Prostate gland (tissue), 2 donors: ENCODE measurements at regions not wholly inside any gene's neighbourhood (a gene's known extent, or its start where the extent isn't known, plus 50 kb on each side); places are given as distances from the start of the nearest gene placed in this dataset.

Experiments used
- POLR2A ChIP-seq: fragments of 450-650 bp; IDR thresholded peaks from one replicate; pipeline ENCODE4 v1.6.1; 2016; ENCODE audit warnings: antibody characterized with exemption, mild to moderate bottlenecking
- POLR2AphosphoS5 ChIP-seq: sonication (generic); formaldehyde crosslinking; IDR thresholded peaks from one replicate; pipeline ENCODE4 v1.6.1; 2017; ENCODE audit warnings: antibody characterized with exemption
- TF ChIP-seq, protein P1 (sequence below), 4 experiments: fragments of 200-600 bp in 2 of 4; fragments of 450-650 bp in 2 of 4; sonication (generic) in 2 of 4; IDR thresholded peaks; 1 replicate in 3 of 4; 2 replicates in 1 of 4; pipeline ENCODE4 v1.5.1; 2016 to 2019; ENCODE audit warnings: antibody characterized with exemption in 4 of 4, mild to moderate bottlenecking in 2 of 4, moderate library complexity in 2 of 4

DNA sequence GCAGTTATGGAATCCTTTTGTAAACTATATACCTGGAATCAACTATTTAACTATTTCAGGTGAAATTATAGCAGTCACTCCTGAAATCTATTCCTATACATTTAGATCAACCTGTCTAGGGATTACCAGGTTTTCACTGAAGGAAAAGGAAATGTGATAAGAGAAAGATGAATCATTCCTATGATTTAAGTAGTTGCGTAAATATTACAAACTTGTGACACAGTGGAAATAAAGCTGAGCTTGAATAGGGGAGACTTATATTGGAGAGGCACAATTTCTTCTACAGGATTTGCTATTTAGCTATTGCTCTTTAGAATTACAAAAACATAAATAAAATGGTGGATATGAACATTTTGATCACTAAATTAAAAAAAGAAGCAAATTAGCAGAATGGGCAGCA lies 284.1 kb upstream of the EPHA5 start:
- TF ChIP-seq, protein P1, sequence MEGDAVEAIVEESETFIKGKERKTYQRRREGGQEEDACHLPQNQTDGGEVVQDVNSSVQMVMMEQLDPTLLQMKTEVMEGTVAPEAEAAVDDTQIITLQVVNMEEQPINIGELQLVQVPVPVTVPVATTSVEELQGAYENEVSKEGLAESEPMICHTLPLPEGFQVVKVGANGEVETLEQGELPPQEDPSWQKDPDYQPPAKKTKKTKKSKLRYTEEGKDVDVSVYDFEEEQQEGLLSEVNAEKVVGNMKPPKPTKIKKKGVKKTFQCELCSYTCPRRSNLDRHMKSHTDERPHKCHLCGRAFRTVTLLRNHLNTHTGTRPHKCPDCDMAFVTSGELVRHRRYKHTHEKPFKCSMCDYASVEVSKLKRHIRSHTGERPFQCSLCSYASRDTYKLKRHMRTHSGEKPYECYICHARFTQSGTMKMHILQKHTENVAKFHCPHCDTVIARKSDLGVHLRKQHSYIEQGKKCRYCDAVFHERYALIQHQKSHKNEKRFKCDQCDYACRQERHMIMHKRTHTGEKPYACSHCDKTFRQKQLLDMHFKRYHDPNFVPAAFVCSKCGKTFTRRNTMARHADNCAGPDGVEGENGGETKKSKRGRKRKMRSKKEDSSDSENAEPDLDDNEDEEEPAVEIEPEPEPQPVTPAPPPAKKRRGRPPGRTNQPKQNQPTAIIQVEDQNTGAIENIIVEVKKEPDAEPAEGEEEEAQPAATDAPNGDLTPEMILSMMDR (IDR thresholded peaks at IDR 0.05), result no peak
- no peak for TF ChIP-seq POLR2A
- TF ChIP-seq POLR2AphosphoS5, result no peak
